H1 (cell line): ENCODE measurements at regions not wholly inside any gene's neighbourhood (a gene's known extent, or its start where the extent isn't known, plus 50 kb on each side); places are given as distances from the start of the nearest gene placed in this dataset.
A peak's percentile ranks its signal among the peaks of the same experiment; 100 is the strongest.

Experiments
- CTCF ChIA-PET: fragments of 300-600 bp; sonication (Branson Sonifier 250); formaldehyde crosslinking; loops from one replicate; lab custom pipeline; 2021; ENCODE audit not compliant: partially characterized antibody; lab: Charles Lee
- POLR2A ChIA-PET: fragments of 300-600 bp; sonication (Branson Sonifier 250); formaldehyde crosslinking; loops from one replicate; lab custom pipeline; 2021; ENCODE audit warnings: inconsistent platforms; ENCODE audit not compliant: partially characterized antibody; lab: Charles Lee
- DNase-seq, 2 experiments: peaks; one replicate each; pipeline versions ENCODE4 v3.0.0 to v3.0.0-alpha.2; 2010 to 2022; ENCODE audit warnings: low spot score in 2 of 2, low read depth in 1 of 2, mixed read lengths in 1 of 2
- FAIRE-seq: peaks from 2 replicates; lab custom pipeline; 2011; peaks lifted over from hg19 to GRCh38; lab: Jason Lieb, UNC
- H2AFZ ChIP-seq: 2 replicates; pipeline ENCODE4 v1.8.1; 2012; ENCODE audit warnings: low read length, inconsistent platforms
- H2AK5ac ChIP-seq: 2 replicates; pipeline ENCODE4 v1.6.1; 2013; ENCODE audit warnings: low read depth, low read length
- H2BK120ac ChIP-seq: replicated peaks from 2 replicates; pipeline ENCODE3; 2013; ENCODE audit warnings: low read depth, low read length, inconsistent platforms
- H2BK12ac ChIP-seq: 2 replicates; pipeline ENCODE4 v1.6.1; 2013; ENCODE audit warnings: low read depth, low read length
- H2BK15ac ChIP-seq: 2 replicates; pipeline ENCODE4 v1.6.1; 2013; ENCODE audit warnings: low read length
- H2BK20ac ChIP-seq: 2 replicates; pipeline ENCODE4 v1.6.1; 2013; ENCODE audit warnings: low read length
- H2BK5ac ChIP-seq: 2 replicates; pipeline ENCODE4 v1.6.1; 2013; ENCODE audit warnings: low read depth, low read length
- H3K14ac ChIP-seq: 2 replicates; pipeline ENCODE4 v1.6.1; 2013; ENCODE audit warnings: inconsistent platforms; ENCODE audit not compliant: insufficient read length
- H3K18ac ChIP-seq: 2 replicates; pipeline ENCODE4 v1.6.1; 2013; ENCODE audit warnings: low read length; ENCODE audit errors: extremely low read depth
- H3K23ac ChIP-seq: 2 replicates; pipeline ENCODE4 v1.6.1; 2013; ENCODE audit warnings: inconsistent platforms; ENCODE audit not compliant: insufficient read length
- H3K23me2 ChIP-seq: 2 replicates; pipeline ENCODE4 v1.6.1; 2013; ENCODE audit warnings: low read depth, low read length
- H3K27ac ChIP-seq: 2 replicates; pipeline ENCODE4 v1.6.1; 2011; ENCODE audit warnings: low read depth, low read length, inconsistent platforms
- H3K27me3 ChIP-seq, 4 experiments: replicated peaks in 1 of 4; 1 replicate in 1 of 4; 2 replicates in 3 of 4; pipeline versions ENCODE4 v1.6.1 to v1.8.1; 2011 to 2013; ENCODE audit warnings: low read length in 3 of 4, mild to moderate bottlenecking in 3 of 4, inconsistent platforms in 2 of 4, mixed read lengths in 2 of 4, moderate library complexity in 1 of 4; ENCODE audit not compliant: control insufficient read depth in 3 of 4, insufficient read depth in 3 of 4; ENCODE audit errors: extremely low read depth in 1 of 4
- H3K36me3 ChIP-seq, 4 experiments: 2 replicates each; pipeline versions ENCODE4 v1.6.1 to v1.8.1; 2011 to 2013; ENCODE audit warnings: mild to moderate bottlenecking in 4 of 4, low read length in 3 of 4, moderate library complexity in 2 of 4, control low read depth in 1 of 4, inconsistent platforms in 1 of 4; ENCODE audit not compliant: insufficient read depth in 4 of 4, control insufficient read depth in 2 of 4
- H3K4ac ChIP-seq: replicated peaks from 2 replicates; pipeline ENCODE3; 2013; ENCODE audit warnings: low read length, low read depth, mixed read lengths, inconsistent platforms; ENCODE audit not compliant: insufficient read length
- H3K4me1 ChIP-seq, 4 experiments: replicated peaks in 1 of 4; 1 replicate in 1 of 4; 2 replicates in 3 of 4; pipeline versions ENCODE4 v1.6.1 to v1.8.1; 2011 to 2013; ENCODE audit warnings: low read length in 3 of 4, inconsistent platforms in 2 of 4, mixed read lengths in 1 of 4; ENCODE audit not compliant: insufficient read depth in 4 of 4, control insufficient read depth in 3 of 4
- H3K4me2 ChIP-seq, 2 experiments: 2 replicates each; pipeline versions ENCODE4 v1.6.1 to v1.8.1; 2011 to 2013; ENCODE audit warnings: low read depth in 2 of 2, low read length in 2 of 2, control low read depth in 1 of 2, inconsistent platforms in 1 of 2, mild to moderate bottlenecking in 1 of 2; ENCODE audit not compliant: insufficient read depth in 1 of 2
- H3K4me3 ChIP-seq, 4 experiments: fragments of 200-600, 300-600 bp in 1 of 4; sonication (generic), shearing (Covaris generic), sonication (Bioruptor Twin) in 1 of 4; 2 replicates each; pipeline versions ENCODE4 v1.5.1 to v1.8.1; 2011 to 2016; ENCODE audit warnings: low read length in 4 of 4, low read depth in 3 of 4, control low read depth in 2 of 4, inconsistent platforms in 2 of 4, mild to moderate bottlenecking in 2 of 4, mixed read lengths in 1 of 4, moderate library complexity in 1 of 4; ENCODE audit not compliant: insufficient read depth in 2 of 4; ENCODE audit errors: extremely low read depth in 1 of 4
- H3K56ac ChIP-seq: replicated peaks from 2 replicates; pipeline ENCODE3; 2013; ENCODE audit warnings: low read depth, mild to moderate bottlenecking, mixed read lengths, low read length, inconsistent platforms; ENCODE audit not compliant: insufficient read length
- H3K79me1 ChIP-seq: 2 replicates; pipeline ENCODE4 v1.6.1; 2013; ENCODE audit warnings: low read depth, low read length, control low read depth
- H3K79me2 ChIP-seq, 2 experiments: 2 replicates each; pipeline versions ENCODE4 v1.6.1 to v1.8.1; 2012 to 2013; ENCODE audit warnings: low read length in 2 of 2, mild to moderate bottlenecking in 2 of 2, inconsistent platforms in 1 of 2; ENCODE audit not compliant: insufficient read depth in 2 of 2, control insufficient read depth in 1 of 2
- H3K9ac ChIP-seq, 4 experiments: replicated peaks in 1 of 4; 1 replicate in 1 of 4; 2 replicates in 3 of 4; pipeline versions ENCODE4 v1.6.1 to v1.8.1; 2011 to 2013; ENCODE audit warnings: low read depth in 3 of 4, low read length in 3 of 4, control low read depth in 2 of 4, mild to moderate bottlenecking in 2 of 4, moderate library complexity in 2 of 4, inconsistent platforms in 1 of 4; ENCODE audit errors: extremely low read depth in 1 of 4
- H3K9me3 ChIP-seq, 2 experiments: 2 replicates each; pipeline versions ENCODE4 v1.6.1 to v1.8.1; 2012 to 2013; ENCODE audit warnings: mild to moderate bottlenecking in 2 of 2, moderate library complexity in 2 of 2, control low read depth in 1 of 2, inconsistent platforms in 1 of 2, low read depth in 1 of 2, low read length in 1 of 2, mixed read lengths in 1 of 2; ENCODE audit not compliant: insufficient read depth in 2 of 2
- H4K20me1 ChIP-seq, 2 experiments: replicated peaks in 1 of 2; 2 replicates each; pipeline versions ENCODE3 to v1.8.1; 2011 to 2013; ENCODE audit warnings: inconsistent platforms in 2 of 2, low read length in 2 of 2, mild to moderate bottlenecking in 1 of 2; ENCODE audit not compliant: insufficient read depth in 2 of 2, control insufficient read depth in 1 of 2
- H4K5ac ChIP-seq: 2 replicates; pipeline ENCODE4 v1.6.1; 2013; ENCODE audit warnings: low read length, low read depth, mixed read lengths, inconsistent platforms; ENCODE audit not compliant: insufficient read length
- H4K8ac ChIP-seq: 2 replicates; pipeline ENCODE4 v1.8.0; 2013; ENCODE audit warnings: mild to moderate bottlenecking, moderate library complexity, low read length, inconsistent platforms; ENCODE audit not compliant: insufficient read depth; ENCODE audit errors: extremely low read depth
- H4K91ac ChIP-seq: replicated peaks from 2 replicates; pipeline ENCODE3; 2013; ENCODE audit warnings: low read length, mixed read lengths, inconsistent platforms; ENCODE audit not compliant: insufficient read length
- BCL11A ChIP-seq, 2 experiments: IDR thresholded peaks; one replicate each; pipeline ENCODE4 v1.6.1; 2011; ENCODE audit warnings: low read depth in 2 of 2, low read length in 2 of 2, mild to moderate bottlenecking in 2 of 2
- BRCA1 ChIP-seq: IDR thresholded peaks from 2 replicates; pipeline ENCODE4 v1.6.1; 2012; ENCODE audit warnings: low read depth, low read length, improper control_type of control experiment
- CHD2 ChIP-seq: IDR thresholded peaks from 2 replicates; pipeline ENCODE4 v1.6.1; 2012; ENCODE audit warnings: low read length, improper control_type of control experiment
- EP300 ChIP-seq, 2 experiments: IDR thresholded peaks; 1 replicate in 1 of 2; 2 replicates in 1 of 2; pipeline ENCODE4 v1.6.1; 2011 to 2012; ENCODE audit warnings: low read depth in 2 of 2, low read length in 2 of 2, mild to moderate bottlenecking in 2 of 2, borderline replicate concordance in 1 of 2, inconsistent platforms in 1 of 2, moderate library complexity in 1 of 2
- FOSL1 ChIP-seq: IDR thresholded peaks from 2 replicates; pipeline ENCODE4 v1.6.1; 2011; ENCODE audit warnings: mild to moderate bottlenecking, low read depth, low read length, moderate library complexity; ENCODE audit not compliant: insufficient read depth
- KDM1A ChIP-seq: fragments of 200-600, 300-600 bp; sonication (generic); IDR thresholded peaks from 2 replicates; pipeline ENCODE4 v1.7.1; 2016; ENCODE audit warnings: mild to moderate bottlenecking, low read length, borderline replicate concordance
- NRF1 ChIP-seq: IDR thresholded peaks from 2 replicates; pipeline ENCODE4 v1.6.1; 2011; ENCODE audit warnings: mild to moderate bottlenecking, low read depth, low read length, improper control_type of control experiment
- POLR2A ChIP-seq, 2 experiments: IDR thresholded peaks; 1 replicate in 1 of 2; 2 replicates in 1 of 2; pipeline ENCODE4 v1.6.1; 2011; ENCODE audit warnings: low read depth in 2 of 2, low read length in 2 of 2, mild to moderate bottlenecking in 2 of 2; ENCODE audit errors: control extremely low read depth in 1 of 2
- RFX5 ChIP-seq: IDR thresholded peaks from 2 replicates; pipeline ENCODE4 v1.6.1; 2011; ENCODE audit warnings: low read depth, low read length, improper control_type of control experiment, borderline replicate concordance
- SIN3A ChIP-seq, 2 experiments: IDR thresholded peaks in 1 of 2; conservative IDR thresholded peaks in 1 of 2; 2 replicates each; pipeline ENCODE4 v1.6.1; 2011 to 2012; ENCODE audit warnings: low read length in 2 of 2, improper control_type of control experiment in 1 of 2, low read depth in 1 of 2, mild to moderate bottlenecking in 1 of 2
- SIX5 ChIP-seq: IDR thresholded peaks from 2 replicates; pipeline ENCODE4 v1.6.1; 2011; ENCODE audit warnings: mild to moderate bottlenecking, low read depth, low read length
- TBP ChIP-seq: IDR thresholded peaks from 2 replicates; pipeline ENCODE4 v1.6.1; 2011; ENCODE audit warnings: low read depth, low read length, improper control_type of control experiment
- TCF12 ChIP-seq: IDR thresholded peaks from 2 replicates; pipeline ENCODE4 v1.6.1; 2011; ENCODE audit warnings: low read depth, mild to moderate bottlenecking, low read length
- WGBS, 2 experiments: shearing (Covaris generic) in 1 of 2; methylation state at CpG; one replicate each; pipeline versions ENCODE4 v1.1.6 to v1.1.7; 2013 to 2015; ENCODE audit warnings: low lambda C conversion rate in 2 of 2, mixed read lengths in 2 of 2, inconsistent platforms in 1 of 2, low coverage in 1 of 2, missing lambda C conversion rate in 1 of 2; ENCODE audit not compliant: insufficient replicate concordance in 2 of 2, insufficient coverage in 1 of 2, insufficient read length in 1 of 2; ENCODE audit errors: extremely low coverage in 1 of 2, missing lambda C conversion rate in 1 of 2; 5-methylcytosine and 5-hydroxymethylcytosine counted together
- TF ChIP-seq, protein P1 (sequence below): IDR thresholded peaks from 2 replicates; pipeline ENCODE4 v1.6.1; 2012; ENCODE audit warnings: inconsistent platforms

DNA sequence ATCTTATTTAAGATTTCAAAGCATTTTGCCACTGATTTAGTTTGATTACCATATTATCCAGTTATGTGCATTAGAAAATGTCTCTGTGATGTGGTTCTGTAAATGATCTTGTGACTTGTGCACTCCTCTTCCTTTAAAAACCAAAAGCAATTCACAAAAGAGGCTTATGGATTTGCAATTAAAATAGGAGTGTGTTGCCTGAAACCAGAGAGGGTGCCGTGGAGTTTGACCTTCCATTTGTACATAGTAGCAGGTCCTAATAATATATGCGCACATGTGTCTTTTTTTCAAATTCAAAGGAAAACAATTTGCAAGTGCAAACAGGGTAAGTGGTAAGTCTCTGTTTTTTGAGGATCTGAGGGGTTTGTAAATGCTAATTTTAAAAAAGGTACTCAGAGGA is 470.9 kb downstream of the VRK1 start:
- FAIRE-seq (no peak), DNase-seq (no peak)
- H3K23ac ChIP-seq, result no peak overlapping the region
- H4K8ac ChIP-seq, result no peak overlapping the region
- H3K4me1 ChIP-seq, result peaks cover 0 to 8% (median 4%) of the 10 kb centered on the region in 4 experiments; a peak in 4 of 7 replicates
- no peaks in the 10 kb centered on the region for H3K27me3 ChIP-seq
- H3K27ac ChIP-seq, result no peak overlapping the region
- H2BK15ac ChIP-seq, result no peak overlapping the region
- H3K14ac ChIP-seq, result no peak overlapping the region
- no peak overlapping the region for H3K18ac ChIP-seq
- WGBS, 2 experiments, result 76% methylated on average over 2 of the region's 2 CpGs; no CpG with 5 or more reads in 1 of the 2 experiments
- H3K4me2 ChIP-seq, result peak overlapping the region in 1 of 2 experiments; percentile 20; a peak in 1 of 4 replicates
- H4K20me1 ChIP-seq, result no peaks in the 10 kb centered on the region
- ChIA-PET POLR2A (no interaction called here), CTCF (no interaction called here)
- no peak overlapping the region for H2BK5ac ChIP-seq
- H3K4me3 ChIP-seq, result no peak overlapping the region
- no peak overlapping the region for H2BK20ac ChIP-seq
- H3K79me1 ChIP-seq, result no peaks in the 10 kb centered on the region
- H4K5ac ChIP-seq, result no peak overlapping the region
- H2BK12ac ChIP-seq, result no peak overlapping the region
- no peak overlapping the region for H3K56ac ChIP-seq
- H3K9ac ChIP-seq, result no peak overlapping the region
- no peaks in the 10 kb centered on the region for H3K79me2 ChIP-seq
- H3K4ac ChIP-seq, result no peak overlapping the region
- no peak overlapping the region for H4K91ac ChIP-seq
- peaks cover 4% of the 10 kb centered on the region; the same call in 1 of the 2 replicates for H3K23me2 ChIP-seq
- no peaks in the 10 kb centered on the region for H3K36me3 ChIP-seq
- no peak overlapping the region for H2BK120ac ChIP-seq
- no peak overlapping the region for H2AK5ac ChIP-seq
- H2AFZ ChIP-seq, result no peak overlapping the region
- H3K9me3 ChIP-seq, result no peaks in the 10 kb centered on the region
- TF ChIP-seq BCL11A (IDR thresholded peaks at IDR 0.05; ENCODE audit: low read depth in 2 of 2, low read length in 2 of 2) (no peak), TBP (no peak), SIN3A (conservative IDR thresholded peaks at IDR 0.05 in 1 of 2, IDR thresholded peaks at IDR 0.05 in 1 of 2; ENCODE audit: low read depth in 1 of 2, low read length in 2 of 2) (no peak), TCF12 (no peak), FOSL1 (no peak), BRCA1 (no peak), NRF1 (no peak), KDM1A (no peak), POLR2A (IDR thresholded peaks at IDR 0.05; ENCODE audit: control extremely low read depth in 1 of 2, low read depth in 2 of 2, low read length in 2 of 2) (no peak), SIX5 (no peak), EP300 (IDR thresholded peaks at IDR 0.05; ENCODE audit: borderline replicate concordance in 1 of 2, low read depth in 2 of 2, low read length in 2 of 2) (no peak), RFX5 (no peak), CHD2 (no peak)
- TF ChIP-seq, protein P1, sequence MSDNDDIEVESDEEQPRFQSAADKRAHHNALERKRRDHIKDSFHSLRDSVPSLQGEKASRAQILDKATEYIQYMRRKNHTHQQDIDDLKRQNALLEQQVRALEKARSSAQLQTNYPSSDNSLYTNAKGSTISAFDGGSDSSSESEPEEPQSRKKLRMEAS, result no peak
